ENCODE measurements at regions not wholly inside any gene's neighbourhood (a gene's known extent, or its start where the extent isn't known, plus 50 kb on each side); places are given as distances from the start of the nearest gene placed in this dataset.

DNA sequence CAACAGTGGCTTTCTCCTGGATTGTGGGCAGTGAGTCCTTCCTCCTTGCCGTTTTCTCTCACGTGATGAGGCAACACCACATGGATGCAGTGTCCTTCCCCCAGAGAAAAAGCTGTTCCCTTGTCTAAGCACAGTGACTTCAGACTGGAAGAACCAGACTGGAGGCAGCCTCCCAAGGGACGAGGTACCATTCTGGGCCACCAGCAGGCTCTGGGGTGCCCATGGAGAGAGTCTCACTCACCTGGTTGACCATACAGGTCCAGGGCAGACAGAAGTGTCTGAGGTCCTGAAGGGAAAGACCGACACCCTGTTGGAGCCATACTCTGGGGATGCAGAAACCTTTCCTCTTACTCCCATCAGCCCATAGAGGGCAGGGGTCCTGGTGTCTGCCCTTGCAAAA, 69.2 kb upstream of the DOCK1 start:
- TF ChIP-seq, protein P1, sequence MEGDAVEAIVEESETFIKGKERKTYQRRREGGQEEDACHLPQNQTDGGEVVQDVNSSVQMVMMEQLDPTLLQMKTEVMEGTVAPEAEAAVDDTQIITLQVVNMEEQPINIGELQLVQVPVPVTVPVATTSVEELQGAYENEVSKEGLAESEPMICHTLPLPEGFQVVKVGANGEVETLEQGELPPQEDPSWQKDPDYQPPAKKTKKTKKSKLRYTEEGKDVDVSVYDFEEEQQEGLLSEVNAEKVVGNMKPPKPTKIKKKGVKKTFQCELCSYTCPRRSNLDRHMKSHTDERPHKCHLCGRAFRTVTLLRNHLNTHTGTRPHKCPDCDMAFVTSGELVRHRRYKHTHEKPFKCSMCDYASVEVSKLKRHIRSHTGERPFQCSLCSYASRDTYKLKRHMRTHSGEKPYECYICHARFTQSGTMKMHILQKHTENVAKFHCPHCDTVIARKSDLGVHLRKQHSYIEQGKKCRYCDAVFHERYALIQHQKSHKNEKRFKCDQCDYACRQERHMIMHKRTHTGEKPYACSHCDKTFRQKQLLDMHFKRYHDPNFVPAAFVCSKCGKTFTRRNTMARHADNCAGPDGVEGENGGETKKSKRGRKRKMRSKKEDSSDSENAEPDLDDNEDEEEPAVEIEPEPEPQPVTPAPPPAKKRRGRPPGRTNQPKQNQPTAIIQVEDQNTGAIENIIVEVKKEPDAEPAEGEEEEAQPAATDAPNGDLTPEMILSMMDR (IDR thresholded peaks at IDR 0.05), result no peak
- no peak for TF ChIP-seq POLR2A (IDR thresholded peaks at IDR 0.05)

Data from testis (tissue), 2 donors.